ENCODE measurements at regions not wholly inside any gene's neighbourhood (a gene's known extent, or its start where the extent isn't known, plus 50 kb on each side); places are given as distances from the start of the nearest gene placed in this dataset.
"Not testable (repeated sequence)": the region's sequence is repeated elsewhere in the genome, so short reads cannot be mapped to it uniquely, and the experiment has no call there.

DNA sequence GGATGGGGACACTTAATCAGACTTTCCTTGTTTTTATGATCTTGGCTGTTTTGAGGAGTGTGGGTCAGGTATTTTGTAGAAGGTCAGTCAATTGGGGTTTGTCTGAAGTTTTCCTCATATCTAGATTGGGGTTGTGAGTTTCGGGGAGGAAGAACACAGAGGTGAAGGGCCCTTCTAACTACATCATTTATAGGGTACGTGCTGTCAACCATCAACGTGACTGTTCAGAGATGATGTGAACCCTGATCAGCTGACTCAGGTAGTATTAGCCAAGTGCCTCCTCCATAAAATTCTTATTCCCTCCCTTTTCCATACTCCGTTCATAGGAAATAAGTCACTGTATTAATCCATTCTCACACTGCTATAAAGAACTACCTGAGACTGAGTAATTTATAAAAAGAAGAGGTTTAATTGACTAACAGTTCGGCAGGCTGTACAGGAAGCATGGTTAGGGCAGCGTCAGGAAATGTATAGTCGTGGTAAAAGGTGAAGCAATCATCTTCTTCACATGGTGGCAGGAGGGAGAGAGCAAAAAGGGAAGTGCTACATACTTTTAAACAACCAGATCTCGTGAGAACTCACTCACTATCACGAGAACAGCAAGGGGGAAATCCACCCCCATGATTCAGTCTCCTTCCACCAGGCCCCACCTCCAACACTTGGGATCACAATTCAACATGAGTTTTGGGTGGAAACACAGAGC is 547.1 kb upstream of the LINC00305 start:
- H3K4me3 ChIP-seq (ENCODE audit: low read depth, low read length), result no peak overlapping the region
- TF ChIP-seq, protein P1, sequence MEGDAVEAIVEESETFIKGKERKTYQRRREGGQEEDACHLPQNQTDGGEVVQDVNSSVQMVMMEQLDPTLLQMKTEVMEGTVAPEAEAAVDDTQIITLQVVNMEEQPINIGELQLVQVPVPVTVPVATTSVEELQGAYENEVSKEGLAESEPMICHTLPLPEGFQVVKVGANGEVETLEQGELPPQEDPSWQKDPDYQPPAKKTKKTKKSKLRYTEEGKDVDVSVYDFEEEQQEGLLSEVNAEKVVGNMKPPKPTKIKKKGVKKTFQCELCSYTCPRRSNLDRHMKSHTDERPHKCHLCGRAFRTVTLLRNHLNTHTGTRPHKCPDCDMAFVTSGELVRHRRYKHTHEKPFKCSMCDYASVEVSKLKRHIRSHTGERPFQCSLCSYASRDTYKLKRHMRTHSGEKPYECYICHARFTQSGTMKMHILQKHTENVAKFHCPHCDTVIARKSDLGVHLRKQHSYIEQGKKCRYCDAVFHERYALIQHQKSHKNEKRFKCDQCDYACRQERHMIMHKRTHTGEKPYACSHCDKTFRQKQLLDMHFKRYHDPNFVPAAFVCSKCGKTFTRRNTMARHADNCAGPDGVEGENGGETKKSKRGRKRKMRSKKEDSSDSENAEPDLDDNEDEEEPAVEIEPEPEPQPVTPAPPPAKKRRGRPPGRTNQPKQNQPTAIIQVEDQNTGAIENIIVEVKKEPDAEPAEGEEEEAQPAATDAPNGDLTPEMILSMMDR (IDR thresholded peaks at IDR 0.05; ENCODE audit: borderline replicate concordance, insufficient read depth, low read depth, low read length), result no peak

DNA sequence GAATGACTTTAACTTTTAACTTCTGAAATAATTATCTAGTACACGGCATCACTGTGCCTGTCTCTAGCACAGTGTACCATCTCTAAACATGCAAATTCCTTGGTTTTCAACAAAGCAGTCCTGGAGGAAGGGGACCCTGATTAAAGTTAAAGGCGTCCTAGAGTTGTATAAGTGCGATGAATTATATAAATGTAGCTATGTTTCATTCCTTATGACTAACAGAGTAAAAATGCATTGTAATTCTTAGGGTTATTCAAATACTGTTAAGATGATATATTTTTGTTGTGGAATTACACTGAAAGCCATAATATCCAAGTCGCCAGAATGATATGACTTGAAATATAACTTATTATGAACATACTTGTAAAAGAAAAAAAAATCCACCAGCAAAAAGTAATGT is 544.9 kb upstream of the LINC00305 start:
- TF ChIP-seq, protein P1 (IDR thresholded peaks at IDR 0.05; ENCODE audit: borderline replicate concordance, insufficient read depth, low read depth, low read length), result no peak
- H3K4me3 ChIP-seq (ENCODE audit: low read depth, low read length), result no peak overlapping the region

DNA sequence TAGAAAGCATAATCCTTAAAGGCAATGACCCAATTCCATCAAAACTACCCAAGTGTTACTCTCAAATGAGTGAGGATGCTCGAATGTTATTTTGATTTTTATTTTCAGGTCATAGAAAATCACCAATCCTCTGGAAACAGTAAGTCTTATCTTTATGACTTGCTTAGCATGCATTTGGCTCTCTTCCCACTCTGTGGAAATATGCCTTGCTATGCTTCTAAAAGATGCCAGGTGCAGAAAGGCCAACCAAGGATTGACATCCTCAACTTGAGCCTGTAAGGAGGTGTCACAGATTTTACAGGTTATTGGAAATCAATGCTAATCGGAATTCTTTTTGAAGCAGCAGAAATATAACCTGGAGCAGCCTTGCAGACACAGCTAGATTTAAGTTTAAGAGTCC is 543.9 kb upstream of the LINC00305 start:
- TF ChIP-seq, protein P1 (IDR thresholded peaks at IDR 0.05; ENCODE audit: borderline replicate concordance, insufficient read depth, low read depth, low read length), result no peak
- no peak overlapping the region for H3K4me3 ChIP-seq (ENCODE audit: low read depth, low read length)

DNA sequence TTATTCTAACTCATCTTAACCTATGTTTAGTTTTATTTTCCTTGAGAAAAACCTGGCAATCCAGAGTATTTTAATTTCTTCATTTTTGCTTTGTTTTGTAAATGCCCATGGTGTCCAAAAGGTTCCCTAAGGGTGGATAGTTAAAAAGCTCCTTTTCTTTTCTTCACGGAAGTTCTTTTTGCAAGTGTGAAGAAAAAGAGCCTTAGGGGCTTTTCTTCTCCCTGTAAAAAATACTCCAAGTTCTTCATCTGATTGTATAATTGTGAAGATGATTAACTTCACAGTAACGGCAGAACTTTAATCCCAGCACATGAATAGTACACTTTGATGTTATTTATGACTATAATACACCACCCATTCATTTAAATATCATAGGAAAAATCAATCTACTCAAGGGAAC is 530.2 kb upstream of the LINC00305 start:
- TF ChIP-seq, protein P1 (IDR thresholded peaks at IDR 0.05; ENCODE audit: borderline replicate concordance, insufficient read depth, low read depth, low read length), result no peak
- H3K4me3 ChIP-seq (ENCODE audit: low read depth, low read length), result no peak overlapping the region

DNA sequence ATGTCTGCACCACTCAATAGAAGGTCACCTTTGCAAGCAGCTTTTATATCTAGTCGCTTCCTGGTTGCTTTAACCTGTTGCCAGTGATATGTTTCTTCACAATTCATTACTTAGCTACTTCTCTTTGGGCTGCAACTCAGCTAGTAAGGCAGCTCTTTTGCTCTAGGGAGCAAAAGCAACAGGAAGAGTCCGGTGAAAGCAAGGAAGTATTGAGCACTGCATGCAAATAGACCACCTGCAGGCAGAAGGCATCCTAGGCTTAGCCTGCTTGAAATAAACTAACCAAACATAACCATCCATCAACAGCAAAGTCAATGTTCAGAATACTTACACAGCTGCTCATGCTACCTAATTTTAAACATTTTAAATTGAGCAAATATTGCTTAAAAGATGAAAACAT is 529.2 kb upstream of the LINC00305 start:
- TF ChIP-seq, protein P1 (IDR thresholded peaks at IDR 0.05; ENCODE audit: borderline replicate concordance, insufficient read depth, low read depth, low read length), result no peak

DNA sequence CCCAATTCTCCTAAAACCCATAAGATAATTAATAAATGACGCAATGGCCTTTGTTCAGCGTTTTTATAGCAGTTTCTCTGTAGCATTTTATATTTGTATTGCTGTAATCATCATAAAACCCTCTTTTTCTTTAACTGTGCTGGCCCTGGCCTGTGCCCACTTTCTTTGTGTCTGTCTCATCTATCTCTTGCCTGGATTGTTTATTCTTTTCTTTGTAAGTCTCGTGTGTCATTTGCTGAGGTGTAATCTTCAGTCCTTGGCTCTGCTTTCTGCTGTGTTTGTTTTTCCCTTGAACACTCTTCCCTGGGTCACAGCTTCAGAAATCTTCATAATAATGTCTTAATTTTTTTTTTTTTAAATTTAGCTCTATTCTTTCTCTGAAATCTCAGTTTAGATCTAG is 525.8 kb upstream of the LINC00305 start:
- TF ChIP-seq, protein P1 (IDR thresholded peaks at IDR 0.05; ENCODE audit: borderline replicate concordance, insufficient read depth, low read depth, low read length), result no peak
- no peak overlapping the region for H3K4me3 ChIP-seq (ENCODE audit: low read depth, low read length)

More for the DNA sequence above, 529.2 kb upstream of the LINC00305 start:
- H3K4me3 ChIP-seq (ENCODE audit: low read depth, low read length), result no peak overlapping the region

DNA sequence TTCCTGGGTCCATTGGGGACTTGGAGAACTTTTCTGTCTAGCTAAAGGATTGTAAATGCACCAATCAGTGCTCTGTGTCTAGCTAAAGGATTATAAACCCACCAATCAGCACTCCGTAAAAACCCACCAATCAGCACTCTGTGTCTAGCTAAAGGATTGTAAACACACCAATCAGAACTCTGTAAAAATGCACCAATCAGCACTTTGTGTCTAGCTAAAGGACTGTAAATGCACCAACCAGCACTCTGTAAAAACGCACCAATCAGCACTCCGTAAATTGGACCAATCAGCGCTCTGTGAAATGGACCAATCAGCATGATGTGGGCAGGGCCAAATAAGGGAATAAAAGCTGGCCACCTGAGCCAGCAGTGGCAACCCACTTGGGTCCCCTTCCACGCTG is 522.4 kb upstream of the LINC00305 start:
- not testable (repeated sequence) for H3K4me3 ChIP-seq (ENCODE audit: low read depth, low read length)

Data from GM12875 (cell line).